Mammary epithelial cell (primary cell): ENCODE measurements at regions not wholly inside any gene's neighbourhood (a gene's known extent, or its start where the extent isn't known, plus 50 kb on each side); places are given as distances from the start of the nearest gene placed in this dataset.

ENCODE experiments used
- EZH2 ChIP-seq: IDR thresholded peaks from 2 replicates; pipeline ENCODE4 v1.6.1; 2012; ENCODE audit warnings: low read length, inconsistent platforms, borderline replicate concordance
- TF ChIP-seq, protein P1 (sequence below), 2 donors: IDR thresholded peaks in 1 of 2; conservative IDR thresholded peaks in 1 of 2; 2 replicates each; pipeline ENCODE4 v1.5.1; 2011 to 2012; ENCODE audit warnings: inconsistent platforms in 2 of 2, low read length in 2 of 2, mild to moderate bottlenecking in 2 of 2, control low read depth in 1 of 2, low read depth in 1 of 2; ENCODE audit not compliant: insufficient read depth in 1 of 2; ENCODE audit errors: extremely low read depth in 1 of 2

DNA sequence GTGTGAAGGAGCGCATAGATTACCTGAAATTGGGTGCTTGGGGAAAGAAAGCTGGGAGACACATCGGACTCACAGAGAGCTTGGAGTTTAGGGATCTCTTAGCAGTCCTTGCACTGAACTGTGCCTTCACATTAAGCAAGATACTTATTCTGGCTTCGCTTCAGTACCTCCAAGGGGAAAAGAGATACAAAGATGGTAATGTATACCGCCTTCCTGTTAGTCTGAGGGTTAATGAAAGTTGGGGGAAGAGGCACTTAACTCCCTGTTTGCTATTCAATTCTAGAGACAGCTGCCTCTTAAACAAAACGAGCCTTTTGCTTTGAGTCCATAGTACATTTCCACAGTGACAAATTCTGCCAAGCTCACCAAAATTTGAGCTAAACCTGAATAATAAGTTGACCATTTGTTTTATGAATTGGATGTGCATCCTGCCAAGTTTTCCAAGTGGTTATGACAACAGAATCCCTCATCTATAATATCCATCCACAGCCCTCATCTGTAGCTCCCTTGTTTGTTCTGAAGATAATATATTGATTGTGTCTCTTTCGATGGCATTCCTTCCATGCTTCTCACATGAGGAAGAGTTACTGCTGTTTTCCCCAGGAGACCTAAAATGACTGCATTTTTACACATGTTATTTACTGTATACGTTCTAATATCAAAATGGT is 287.1 kb upstream of the ATP5MC3 start:
- TF ChIP-seq, protein P1, sequence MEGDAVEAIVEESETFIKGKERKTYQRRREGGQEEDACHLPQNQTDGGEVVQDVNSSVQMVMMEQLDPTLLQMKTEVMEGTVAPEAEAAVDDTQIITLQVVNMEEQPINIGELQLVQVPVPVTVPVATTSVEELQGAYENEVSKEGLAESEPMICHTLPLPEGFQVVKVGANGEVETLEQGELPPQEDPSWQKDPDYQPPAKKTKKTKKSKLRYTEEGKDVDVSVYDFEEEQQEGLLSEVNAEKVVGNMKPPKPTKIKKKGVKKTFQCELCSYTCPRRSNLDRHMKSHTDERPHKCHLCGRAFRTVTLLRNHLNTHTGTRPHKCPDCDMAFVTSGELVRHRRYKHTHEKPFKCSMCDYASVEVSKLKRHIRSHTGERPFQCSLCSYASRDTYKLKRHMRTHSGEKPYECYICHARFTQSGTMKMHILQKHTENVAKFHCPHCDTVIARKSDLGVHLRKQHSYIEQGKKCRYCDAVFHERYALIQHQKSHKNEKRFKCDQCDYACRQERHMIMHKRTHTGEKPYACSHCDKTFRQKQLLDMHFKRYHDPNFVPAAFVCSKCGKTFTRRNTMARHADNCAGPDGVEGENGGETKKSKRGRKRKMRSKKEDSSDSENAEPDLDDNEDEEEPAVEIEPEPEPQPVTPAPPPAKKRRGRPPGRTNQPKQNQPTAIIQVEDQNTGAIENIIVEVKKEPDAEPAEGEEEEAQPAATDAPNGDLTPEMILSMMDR (conservative IDR thresholded peaks at IDR 0.05 in 1 of 2, IDR thresholded peaks at IDR 0.05 in 1 of 2; ENCODE audit: extremely low read depth in 1 of 2, insufficient read depth in 1 of 2, low read depth in 1 of 2, low read length in 2 of 2): no peak
- no peak for TF ChIP-seq EZH2
